Effector memory CD4-positive, alpha-beta T cell (primary cell): ENCODE measurements at regions not wholly inside any gene's neighbourhood (a gene's known extent, or its start where the extent isn't known, plus 50 kb on each side); places are given as distances from the start of the nearest gene placed in this dataset.

ENCODE experiments used
- DNase-seq, 3 donors: peaks; one replicate each; pipeline ENCODE4 v3.0.0-alpha.2; 2020
- H3K27ac ChIP-seq: 2 replicates; pipeline ENCODE4 v1.7.0; 2013; ENCODE audit warnings: mild to moderate bottlenecking, low read length, moderate library complexity; ENCODE audit not compliant: insufficient read depth, poor library complexity, severe bottlenecking
- H3K27me3 ChIP-seq: replicated peaks from 2 replicates; pipeline ENCODE4 v1.7.0; 2013; ENCODE audit warnings: mild to moderate bottlenecking, low read length; ENCODE audit not compliant: insufficient read depth, control insufficient read depth, poor library complexity, severe bottlenecking
- H3K36me3 ChIP-seq: 2 replicates; pipeline ENCODE4 v1.7.0; 2013; ENCODE audit warnings: mild to moderate bottlenecking, low read length, moderate library complexity; ENCODE audit not compliant: control insufficient read depth, insufficient read depth
- H3K4me1 ChIP-seq: 2 replicates; pipeline ENCODE4 v1.7.0; 2013; ENCODE audit warnings: low read length, mild to moderate bottlenecking; ENCODE audit not compliant: control insufficient read depth, insufficient read depth, poor library complexity, severe bottlenecking
- H3K4me3 ChIP-seq: 2 replicates; pipeline ENCODE4 v1.7.0; 2013; ENCODE audit warnings: low read length, low read depth, mild to moderate bottlenecking; ENCODE audit not compliant: insufficient read depth, poor library complexity, severe bottlenecking
- H3K9me3 ChIP-seq: 2 replicates; pipeline ENCODE4 v1.7.0; 2013; ENCODE audit warnings: mild to moderate bottlenecking, low read length, moderate library complexity; ENCODE audit not compliant: control insufficient read depth

- H3K36me3 ChIP-seq, result no peaks in the 10 kb centered on the region
- H3K4me3 ChIP-seq, result no peak overlapping the region
- no peak for DNase-seq
- no peaks in the 10 kb centered on the region for H3K27me3 ChIP-seq
- no peak overlapping the region for H3K27ac ChIP-seq
- H3K9me3 ChIP-seq, result no peaks in the 10 kb centered on the region
- H3K4me1 ChIP-seq, result no peaks in the 10 kb centered on the region
Observed at GRCh38 chr10:33710006-33710405, 375.5 kb upstream of the NRP1 start.

DNA sequence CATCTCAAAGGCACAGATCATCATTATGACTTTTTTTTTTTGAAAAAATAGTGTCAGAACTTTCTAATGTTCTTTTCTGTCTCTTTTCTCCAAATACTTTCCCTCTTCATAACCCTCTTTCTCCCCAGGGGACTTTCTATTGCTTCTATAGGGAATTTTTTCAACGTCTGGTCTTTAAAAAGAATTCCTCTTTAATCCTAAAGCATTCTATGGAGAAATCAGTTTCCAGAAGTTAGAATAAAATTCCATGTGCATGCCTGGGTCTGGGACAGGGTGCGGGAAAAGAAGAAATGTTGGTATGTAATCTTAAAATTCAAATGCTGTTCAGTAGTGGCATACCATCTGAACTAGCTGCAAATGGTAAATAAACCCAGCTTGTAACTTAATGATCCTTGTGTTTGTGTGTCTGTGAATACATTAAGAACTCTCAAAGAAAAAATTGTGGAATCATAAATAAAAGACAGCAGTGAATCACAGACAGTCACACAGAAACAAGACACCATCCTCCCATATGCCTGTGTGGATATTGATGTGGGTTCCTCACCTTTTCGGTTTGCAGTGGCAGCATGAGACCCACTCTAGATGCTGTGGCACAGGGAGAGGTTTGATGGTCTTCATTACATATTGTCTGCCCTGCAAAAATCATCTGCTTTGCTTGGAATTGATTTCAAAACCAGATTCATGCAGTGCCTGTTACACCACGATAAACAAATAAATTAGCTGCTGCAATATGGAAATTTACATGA lies 374.7 kb upstream of the NRP1 start:
- Histone ChIP-seq H3K27me3 (no peaks in the 10 kb centered on the region), H3K36me3 (no peaks in the 10 kb centered on the region), H3K4me1 (no peaks in the 10 kb centered on the region), H3K27ac (no peak overlapping the region), H3K4me3 (no peak overlapping the region), H3K9me3 (no peaks in the 10 kb centered on the region)
- no peak for DNase-seq

DNA sequence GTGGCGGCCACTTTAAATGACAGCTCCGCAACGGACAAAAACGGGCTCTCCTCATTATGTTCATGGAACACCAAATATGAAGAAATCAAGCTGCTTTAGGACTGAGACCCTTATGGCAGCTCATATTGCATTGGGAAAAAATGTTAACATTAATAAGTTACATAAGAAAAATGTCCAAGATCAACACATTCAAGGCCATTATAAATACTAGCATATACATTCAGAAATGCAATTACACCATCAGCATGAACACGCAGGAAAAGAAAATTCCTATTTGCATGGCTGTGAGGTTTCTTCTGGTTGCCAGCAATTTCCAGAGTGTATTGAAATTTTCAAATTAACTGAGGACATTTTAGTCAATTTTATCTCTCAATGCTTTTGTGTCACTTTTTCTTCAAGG lies 374.1 kb upstream of the NRP1 start:
- no peaks in the 10 kb centered on the region for H3K36me3 ChIP-seq
- H3K27ac ChIP-seq, result no peak overlapping the region
- no peak for DNase-seq
- no peaks in the 10 kb centered on the region for H3K4me1 ChIP-seq
- H3K4me3 ChIP-seq, result no peak overlapping the region
- no peaks in the 10 kb centered on the region for H3K27me3 ChIP-seq
- H3K9me3 ChIP-seq, result no peaks in the 10 kb centered on the region

GRCh38 chr10:33706746-33707145 lies 372.3 kb upstream of the NRP1 start:
- Histone ChIP-seq H3K36me3 (no peaks in the 10 kb centered on the region), H3K4me1 (no peaks in the 10 kb centered on the region), H3K27me3 (no peaks in the 10 kb centered on the region), H3K4me3 (no peak overlapping the region), H3K27ac (no peak overlapping the region), H3K9me3 (no peaks in the 10 kb centered on the region)
- DNase-seq, result no peak

GRCh38 chr10:33706191-33706590 lies 371.7 kb upstream of the NRP1 start:
- Histone ChIP-seq H3K36me3 (no peaks in the 10 kb centered on the region), H3K27ac (no peak overlapping the region), H3K4me3 (no peak overlapping the region), H3K27me3 (no peaks in the 10 kb centered on the region), H3K4me1 (no peaks in the 10 kb centered on the region), H3K9me3 (no peaks in the 10 kb centered on the region)
- no peak for DNase-seq

- no peak overlapping the region for H3K27ac ChIP-seq
- no peaks in the 10 kb centered on the region for H3K36me3 ChIP-seq
- no peaks in the 10 kb centered on the region for H3K27me3 ChIP-seq
- no peak for DNase-seq
- no peaks in the 10 kb centered on the region for H3K9me3 ChIP-seq
- no peaks in the 10 kb centered on the region for H3K4me1 ChIP-seq
- no peak overlapping the region for H3K4me3 ChIP-seq
Observed at GRCh38 chr10:33704214-33704830, 369.9 kb upstream of the NRP1 start.

DNA sequence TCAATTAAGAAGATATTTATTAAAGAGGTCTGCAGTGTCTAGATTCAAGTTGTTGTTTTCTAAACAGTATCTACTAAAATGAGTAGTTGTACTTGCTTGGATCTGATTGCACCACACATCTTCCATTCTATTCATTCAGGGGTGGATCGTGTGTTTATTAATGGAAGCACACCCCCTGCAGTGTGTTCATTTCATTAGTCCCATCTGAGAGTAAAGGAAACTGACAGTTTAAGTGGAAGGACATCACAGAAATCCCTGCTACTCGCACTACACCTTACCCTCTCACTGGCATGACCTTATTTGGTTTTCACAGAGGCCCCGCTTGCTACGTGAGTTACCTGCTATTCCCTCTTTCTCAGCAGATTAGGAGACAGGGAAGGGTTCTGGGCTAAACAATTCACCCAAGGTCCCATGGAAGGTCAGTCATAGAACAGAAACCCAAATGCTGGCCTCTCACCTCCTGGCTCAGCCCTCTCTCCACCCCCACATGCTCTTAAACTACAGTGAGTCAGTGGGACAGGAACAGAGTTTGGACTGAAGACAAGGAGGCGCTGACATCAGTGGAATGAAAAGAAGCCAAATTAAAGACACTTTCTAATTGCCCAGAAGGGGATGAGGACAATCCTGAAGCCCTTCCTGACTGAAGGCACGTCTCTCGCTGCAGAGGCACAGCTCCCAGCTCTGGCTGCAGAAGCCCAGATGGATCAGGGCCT lies 369.2 kb upstream of the NRP1 start:
- H3K4me3 ChIP-seq, result no peak overlapping the region
- H3K27me3 ChIP-seq, result no peaks in the 10 kb centered on the region
- no peak overlapping the region for H3K27ac ChIP-seq
- H3K36me3 ChIP-seq, result no peaks in the 10 kb centered on the region
- no peaks in the 10 kb centered on the region for H3K4me1 ChIP-seq
- H3K9me3 ChIP-seq, result no peaks in the 10 kb centered on the region
- DNase-seq, result no peak

DNA sequence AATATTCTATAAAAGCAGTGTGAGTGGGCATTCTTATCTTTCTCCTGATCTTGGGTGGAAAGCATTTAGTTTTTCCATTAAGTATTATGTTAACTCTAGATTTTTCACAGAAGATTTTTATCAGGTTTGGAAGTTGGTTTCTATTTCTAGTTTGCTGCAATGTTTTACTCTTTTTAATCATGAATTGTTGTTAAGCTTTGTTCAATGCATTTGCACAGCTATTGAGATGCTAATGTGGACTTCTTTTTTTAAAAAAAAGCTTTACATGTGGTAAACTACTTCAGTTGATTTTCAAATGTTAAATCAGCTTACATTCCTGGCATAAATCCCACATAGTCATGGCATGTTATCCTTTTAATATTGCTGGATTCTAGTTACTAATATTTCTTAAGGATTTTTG lies 363.6 kb upstream of the NRP1 start:
- no peaks in the 10 kb centered on the region for H3K4me1 ChIP-seq
- no peak for DNase-seq
- no peaks in the 10 kb centered on the region for H3K36me3 ChIP-seq
- H3K27ac ChIP-seq, result no peak overlapping the region
- no peaks in the 10 kb centered on the region for H3K27me3 ChIP-seq
- no peaks in the 10 kb centered on the region for H3K9me3 ChIP-seq
- H3K4me3 ChIP-seq, result no peak overlapping the region

DNA sequence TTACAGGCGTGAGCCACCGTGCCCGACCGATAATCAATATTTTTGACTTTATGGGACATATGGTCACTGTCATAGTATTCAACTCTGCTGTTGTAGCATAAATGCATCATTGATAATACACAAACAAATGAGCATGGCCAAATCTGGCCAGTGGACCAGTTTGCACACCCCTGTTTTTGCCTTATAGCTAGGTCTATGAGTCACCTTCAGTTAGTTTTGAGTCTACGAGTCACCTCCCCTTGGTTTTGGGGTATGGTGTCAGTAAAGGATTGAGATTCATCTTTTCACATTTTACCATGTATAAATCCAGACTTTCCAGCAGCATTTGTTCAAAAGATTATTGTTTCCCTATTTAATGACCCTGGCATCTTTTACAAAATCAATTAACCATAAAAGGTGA lies 362.5 kb upstream of the NRP1 start:
- no peak overlapping the region for H3K4me3 ChIP-seq
- H3K27ac ChIP-seq, result no peak overlapping the region
- DNase-seq, result no peak
- H3K9me3 ChIP-seq, result no peaks in the 10 kb centered on the region
- H3K27me3 ChIP-seq, result no peaks in the 10 kb centered on the region
- H3K36me3 ChIP-seq, result no peaks in the 10 kb centered on the region
- no peaks in the 10 kb centered on the region for H3K4me1 ChIP-seq

DNA sequence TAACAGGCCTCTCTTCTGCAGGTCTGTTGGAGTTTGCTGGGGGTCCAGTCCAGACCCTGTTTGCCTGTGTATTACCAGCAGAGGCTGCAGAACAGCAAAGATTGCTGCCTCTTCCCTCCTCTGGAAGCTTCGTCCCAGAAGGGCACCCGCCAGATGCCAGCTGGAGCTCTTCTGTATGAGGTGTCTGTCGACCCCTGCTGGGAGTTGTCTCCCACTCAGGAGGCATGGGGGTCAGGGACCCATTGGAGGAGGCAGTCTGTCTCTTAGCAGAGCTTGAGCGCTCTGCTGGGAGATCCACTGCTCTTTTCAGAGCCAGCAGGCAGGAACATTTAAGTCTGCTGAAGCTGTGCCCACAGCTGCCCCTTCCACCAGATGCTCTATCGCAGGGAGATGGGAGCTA lies 361.1 kb upstream of the NRP1 start:
- no peak for DNase-seq

More for the DNA sequence above, 361.1 kb upstream of the NRP1 start:
- no peaks in the 10 kb centered on the region for H3K9me3 ChIP-seq
- no peak overlapping the region for H3K4me3 ChIP-seq
- H3K4me1 ChIP-seq, result no peaks in the 10 kb centered on the region
- H3K36me3 ChIP-seq, result no peaks in the 10 kb centered on the region
- H3K27ac ChIP-seq, result no peak overlapping the region
- H3K27me3 ChIP-seq, result no peaks in the 10 kb centered on the region
